Gastrocnemius medialis (tissue), 4 donors: ENCODE measurements at regions not wholly inside any gene's neighbourhood (a gene's known extent, or its start where the extent isn't known, plus 50 kb on each side); places are given as distances from the start of the nearest gene placed in this dataset.

ENCODE experiments used
- ATAC-seq, 2 donors: fragments of 150-250 bp; one replicate each; pipeline ENCODE4 v1.9.1; 2016
- DNase-seq, 2 donors: peaks; one replicate each; pipeline ENCODE4 v3.0.0-alpha.2; 2019
- H3K27ac ChIP-seq, 4 donors: fragments of 200-600 bp; sonication (generic); 1 replicate in 1 of 4; 2 replicates in 3 of 4; pipeline ENCODE4 v1.5.1; 2016 to 2018; ENCODE audit warnings: mild to moderate bottlenecking in 2 of 4, moderate library complexity in 1 of 4
- H3K27me3 ChIP-seq, 3 donors: fragments of 200-600 bp; sonication (generic) in 2 of 3; 1 replicate in 1 of 3; 2 replicates in 2 of 3; pipeline versions ENCODE4 v1.5.1 to v1.6.0; 2016 to 2019; ENCODE audit warnings: mild to moderate bottlenecking in 1 of 3, moderate library complexity in 1 of 3
- H3K36me3 ChIP-seq, 2 donors: fragments of 200-600 bp; sonication (generic) in 1 of 2; one replicate each; pipeline ENCODE4 v1.5.1; 2017 to 2018
- H3K4me1 ChIP-seq, 2 donors: fragments of 200-600 bp; sonication (generic) in 1 of 2; one replicate each; pipeline ENCODE4 v1.5.1; 2016 to 2017; ENCODE audit warnings: mild to moderate bottlenecking in 2 of 2
- H3K4me3 ChIP-seq, 4 donors: fragments of 200-600 bp; sonication (generic) in 3 of 4; 1 replicate in 1 of 4; 2 replicates in 3 of 4; pipeline ENCODE4 v1.5.1; 2016 to 2019; ENCODE audit warnings: mild to moderate bottlenecking in 2 of 4
- H3K9me3 ChIP-seq, 3 donors: fragments of 200-600 bp; sonication (generic) in 2 of 3; 1 replicate in 1 of 3; 2 replicates in 2 of 3; pipeline ENCODE4 v1.5.1; 2016 to 2019
- CTCF ChIP-seq, 5 experiments: fragments of 450-650 bp in 3 of 5; fragments of 200-600 bp in 2 of 5; sonication (generic) in 2 of 5; IDR thresholded peaks in 4 of 5; conservative IDR thresholded peaks in 1 of 5; 1 replicate in 4 of 5; 2 replicates in 1 of 5; pipeline ENCODE4 v1.5.1; 2016 to 2019; ENCODE audit warnings: antibody characterized with exemption in 5 of 5, mild to moderate bottlenecking in 3 of 5, moderate library complexity in 3 of 5
- POLR2A ChIP-seq, 2 donors: fragments of 450-650 bp; IDR thresholded peaks; one replicate each; pipeline ENCODE4 v1.6.1; 2017; ENCODE audit warnings: antibody characterized with exemption in 2 of 2, mild to moderate bottlenecking in 2 of 2, moderate library complexity in 2 of 2
- in situ Hi-C, 4 donors: fragments of 200-750 bp; cut with MboI; loops; one replicate each; pipeline versions ENCODE4 v1.15.0 to v1.8.0; 2017; ENCODE audit warnings: low sequenced_read_pairs in 4 of 4
- intact Hi-C: fragments of 100-400 bp; cut with DNase I; formaldehyde crosslinking; loops from one replicate; pipeline ENCODE4 v1.15.1; 2023; ENCODE audit warnings: low total_unique reads

- H3K27ac ChIP-seq: no peak overlapping the region
- no peaks in the 10 kb centered on the region for H3K27me3 ChIP-seq
- H3K36me3 ChIP-seq: no peaks in the 10 kb centered on the region
- in situ Hi-C loops (no loop called here), intact Hi-C loops (no loop called here)
- no peak overlapping the region for H3K4me3 ChIP-seq
- no peak for TF ChIP-seq POLR2A (IDR thresholded peaks at IDR 0.05)
- H3K9me3 ChIP-seq: no peaks in the 10 kb centered on the region
- ATAC-seq (no peak), DNase-seq (no peak)
- H3K4me1 ChIP-seq: no peaks in the 10 kb centered on the region
Measured at GRCh38 chr11:37755521-37755920, 1157.5 kb upstream of the RAG2 start.

GRCh38 chr11:37748641-37749040 is 1150.6 kb upstream of the RAG2 start:
- TF ChIP-seq POLR2A (IDR thresholded peaks at IDR 0.05) (no peak), CTCF (IDR thresholded peaks at IDR 0.05 in 4 of 5, conservative IDR thresholded peaks at IDR 0.05 in 1 of 5) (no peak)
- DNase-seq: no peak
- no peak for ATAC-seq

GRCh38 chr11:37747121-37747520 is 1149.1 kb upstream of the RAG2 start:
- no peaks in the 10 kb centered on the region for H3K36me3 ChIP-seq
- H3K4me3 ChIP-seq: no peak overlapping the region
- no peaks in the 10 kb centered on the region for H3K4me1 ChIP-seq
- H3K9me3 ChIP-seq: no peaks in the 10 kb centered on the region
- H3K27me3 ChIP-seq: no peaks in the 10 kb centered on the region
- DNase-seq: no peak
- TF ChIP-seq CTCF (IDR thresholded peaks at IDR 0.05 in 4 of 5, conservative IDR thresholded peaks at IDR 0.05 in 1 of 5): no peak
- TF ChIP-seq POLR2A (IDR thresholded peaks at IDR 0.05): no peak
- no peak for ATAC-seq
- no peak overlapping the region for H3K27ac ChIP-seq
- intact Hi-C loops (no loop called here), in situ Hi-C loops (no loop called here)

More at GRCh38 chr11:37748641-37749040, 1150.6 kb upstream of the RAG2 start:
- intact Hi-C loops (no loop called here), in situ Hi-C loops (no loop called here)
- H3K4me1 ChIP-seq: no peaks in the 10 kb centered on the region
- no peak overlapping the region for H3K4me3 ChIP-seq
- H3K36me3 ChIP-seq: no peaks in the 10 kb centered on the region
- no peaks in the 10 kb centered on the region for H3K9me3 ChIP-seq
- no peak overlapping the region for H3K27ac ChIP-seq
- H3K27me3 ChIP-seq: no peaks in the 10 kb centered on the region

- ATAC-seq (no peak), DNase-seq (no peak)
- H3K4me3 ChIP-seq: no peak overlapping the region
- intact Hi-C loops: no loop called here
- no peaks in the 10 kb centered on the region for H3K36me3 ChIP-seq
- H3K27ac ChIP-seq: no peak overlapping the region
- TF ChIP-seq CTCF (IDR thresholded peaks at IDR 0.05 in 4 of 5, conservative IDR thresholded peaks at IDR 0.05 in 1 of 5): no peak
- in situ Hi-C loops: no loop called here
- no peaks in the 10 kb centered on the region for H3K4me1 ChIP-seq
- no peaks in the 10 kb centered on the region for H3K9me3 ChIP-seq
- no peaks in the 10 kb centered on the region for H3K27me3 ChIP-seq
Measured at GRCh38 chr11:37727371-37727770, 1129.3 kb upstream of the RAG2 start.

- no peak for TF ChIP-seq POLR2A (IDR thresholded peaks at IDR 0.05)
- TF ChIP-seq CTCF (IDR thresholded peaks at IDR 0.05 in 4 of 5, conservative IDR thresholded peaks at IDR 0.05 in 1 of 5): no peak
- in situ Hi-C loops (no loop called here), intact Hi-C loops (no loop called here)
- no peaks in the 10 kb centered on the region for H3K4me1 ChIP-seq
- H3K27ac ChIP-seq: no peak overlapping the region
- no peaks in the 10 kb centered on the region for H3K36me3 ChIP-seq
- no peaks in the 10 kb centered on the region for H3K27me3 ChIP-seq
- no peak for DNase-seq
- H3K9me3 ChIP-seq: no peaks in the 10 kb centered on the region
- no peak for ATAC-seq
- no peak overlapping the region for H3K4me3 ChIP-seq
Measured at GRCh38 chr11:37724315-37724714, 1126.3 kb upstream of the RAG2 start.
